Gastrocnemius medialis (tissue), 4 donors: ENCODE measurements at regions not wholly inside any gene's neighbourhood (a gene's known extent, or its start where the extent isn't known, plus 50 kb on each side); places are given as distances from the start of the nearest gene placed in this dataset.

Experiments used
- ATAC-seq, 2 donors: fragments of 150-250 bp; one replicate each; pipeline ENCODE4 v1.9.1; 2016
- DNase-seq, 2 donors: peaks; one replicate each; pipeline ENCODE4 v3.0.0-alpha.2; 2019
- H3K27ac ChIP-seq, 4 donors: fragments of 200-600 bp; sonication (generic); 1 replicate in 1 of 4; 2 replicates in 3 of 4; pipeline ENCODE4 v1.5.1; 2016 to 2018; ENCODE audit warnings: mild to moderate bottlenecking in 2 of 4, moderate library complexity in 1 of 4
- H3K27me3 ChIP-seq, 3 donors: fragments of 200-600 bp; sonication (generic) in 2 of 3; 1 replicate in 1 of 3; 2 replicates in 2 of 3; pipeline versions ENCODE4 v1.5.1 to v1.6.0; 2016 to 2019; ENCODE audit warnings: mild to moderate bottlenecking in 1 of 3, moderate library complexity in 1 of 3
- H3K36me3 ChIP-seq, 2 donors: fragments of 200-600 bp; sonication (generic) in 1 of 2; one replicate each; pipeline ENCODE4 v1.5.1; 2017 to 2018
- H3K4me1 ChIP-seq, 2 donors: fragments of 200-600 bp; sonication (generic) in 1 of 2; one replicate each; pipeline ENCODE4 v1.5.1; 2016 to 2017; ENCODE audit warnings: mild to moderate bottlenecking in 2 of 2
- H3K4me3 ChIP-seq, 4 donors: fragments of 200-600 bp; sonication (generic) in 3 of 4; 1 replicate in 1 of 4; 2 replicates in 3 of 4; pipeline ENCODE4 v1.5.1; 2016 to 2019; ENCODE audit warnings: mild to moderate bottlenecking in 2 of 4
- H3K9me3 ChIP-seq, 3 donors: fragments of 200-600 bp; sonication (generic) in 2 of 3; 1 replicate in 1 of 3; 2 replicates in 2 of 3; pipeline ENCODE4 v1.5.1; 2016 to 2019
- POLR2A ChIP-seq, 2 donors: fragments of 450-650 bp; IDR thresholded peaks; one replicate each; pipeline ENCODE4 v1.6.1; 2017; ENCODE audit warnings: antibody characterized with exemption in 2 of 2, mild to moderate bottlenecking in 2 of 2, moderate library complexity in 2 of 2
- in situ Hi-C, 4 donors: fragments of 200-750 bp; cut with MboI; loops; one replicate each; pipeline versions ENCODE4 v1.15.0 to v1.8.0; 2017; ENCODE audit warnings: low sequenced_read_pairs in 4 of 4
- intact Hi-C: fragments of 100-400 bp; cut with DNase I; formaldehyde crosslinking; loops from one replicate; pipeline ENCODE4 v1.15.1; 2023; ENCODE audit warnings: low total_unique reads
- TF ChIP-seq, protein P1 (sequence below), 5 experiments: fragments of 450-650 bp in 3 of 5; fragments of 200-600 bp in 2 of 5; sonication (generic) in 2 of 5; IDR thresholded peaks in 4 of 5; conservative IDR thresholded peaks in 1 of 5; 1 replicate in 4 of 5; 2 replicates in 1 of 5; pipeline ENCODE4 v1.5.1; 2016 to 2019; ENCODE audit warnings: antibody characterized with exemption in 5 of 5, mild to moderate bottlenecking in 3 of 5, moderate library complexity in 3 of 5

DNA sequence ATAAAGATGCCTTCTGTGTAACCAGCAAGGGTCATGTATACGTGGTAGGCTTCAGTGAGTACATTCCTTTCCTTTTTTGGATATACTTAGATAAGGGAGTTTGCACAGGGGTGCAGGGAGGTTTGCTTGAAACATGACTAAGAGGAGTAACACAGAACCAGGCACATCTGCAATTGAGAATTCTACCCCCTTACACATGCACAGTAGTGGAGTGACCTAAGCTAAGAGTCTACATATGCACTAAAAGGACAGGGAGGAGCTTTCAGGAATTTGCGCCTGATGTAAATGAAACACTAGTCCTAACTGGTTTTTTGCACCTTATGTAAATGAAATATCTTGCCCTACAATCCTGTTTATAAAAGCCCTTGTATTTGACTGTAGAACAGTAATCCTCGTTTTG is 194.8 kb upstream of the NABP1 start:
- in situ Hi-C loops (no loop called here), intact Hi-C loops (no loop called here)
- H3K36me3 ChIP-seq = no peaks in the 10 kb centered on the region
- H3K27me3 ChIP-seq = no peaks in the 10 kb centered on the region
- H3K4me3 ChIP-seq = no peak overlapping the region
- ATAC-seq = no peak
- no peak for DNase-seq
- H3K4me1 ChIP-seq = no peaks in the 10 kb centered on the region
- H3K9me3 ChIP-seq = no peaks in the 10 kb centered on the region
- TF ChIP-seq POLR2A (IDR thresholded peaks at IDR 0.05) = no peak
- TF ChIP-seq, protein P1, sequence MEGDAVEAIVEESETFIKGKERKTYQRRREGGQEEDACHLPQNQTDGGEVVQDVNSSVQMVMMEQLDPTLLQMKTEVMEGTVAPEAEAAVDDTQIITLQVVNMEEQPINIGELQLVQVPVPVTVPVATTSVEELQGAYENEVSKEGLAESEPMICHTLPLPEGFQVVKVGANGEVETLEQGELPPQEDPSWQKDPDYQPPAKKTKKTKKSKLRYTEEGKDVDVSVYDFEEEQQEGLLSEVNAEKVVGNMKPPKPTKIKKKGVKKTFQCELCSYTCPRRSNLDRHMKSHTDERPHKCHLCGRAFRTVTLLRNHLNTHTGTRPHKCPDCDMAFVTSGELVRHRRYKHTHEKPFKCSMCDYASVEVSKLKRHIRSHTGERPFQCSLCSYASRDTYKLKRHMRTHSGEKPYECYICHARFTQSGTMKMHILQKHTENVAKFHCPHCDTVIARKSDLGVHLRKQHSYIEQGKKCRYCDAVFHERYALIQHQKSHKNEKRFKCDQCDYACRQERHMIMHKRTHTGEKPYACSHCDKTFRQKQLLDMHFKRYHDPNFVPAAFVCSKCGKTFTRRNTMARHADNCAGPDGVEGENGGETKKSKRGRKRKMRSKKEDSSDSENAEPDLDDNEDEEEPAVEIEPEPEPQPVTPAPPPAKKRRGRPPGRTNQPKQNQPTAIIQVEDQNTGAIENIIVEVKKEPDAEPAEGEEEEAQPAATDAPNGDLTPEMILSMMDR (IDR thresholded peaks at IDR 0.05 in 4 of 5, conservative IDR thresholded peaks at IDR 0.05 in 1 of 5) = no peak
- no peak overlapping the region for H3K27ac ChIP-seq

DNA sequence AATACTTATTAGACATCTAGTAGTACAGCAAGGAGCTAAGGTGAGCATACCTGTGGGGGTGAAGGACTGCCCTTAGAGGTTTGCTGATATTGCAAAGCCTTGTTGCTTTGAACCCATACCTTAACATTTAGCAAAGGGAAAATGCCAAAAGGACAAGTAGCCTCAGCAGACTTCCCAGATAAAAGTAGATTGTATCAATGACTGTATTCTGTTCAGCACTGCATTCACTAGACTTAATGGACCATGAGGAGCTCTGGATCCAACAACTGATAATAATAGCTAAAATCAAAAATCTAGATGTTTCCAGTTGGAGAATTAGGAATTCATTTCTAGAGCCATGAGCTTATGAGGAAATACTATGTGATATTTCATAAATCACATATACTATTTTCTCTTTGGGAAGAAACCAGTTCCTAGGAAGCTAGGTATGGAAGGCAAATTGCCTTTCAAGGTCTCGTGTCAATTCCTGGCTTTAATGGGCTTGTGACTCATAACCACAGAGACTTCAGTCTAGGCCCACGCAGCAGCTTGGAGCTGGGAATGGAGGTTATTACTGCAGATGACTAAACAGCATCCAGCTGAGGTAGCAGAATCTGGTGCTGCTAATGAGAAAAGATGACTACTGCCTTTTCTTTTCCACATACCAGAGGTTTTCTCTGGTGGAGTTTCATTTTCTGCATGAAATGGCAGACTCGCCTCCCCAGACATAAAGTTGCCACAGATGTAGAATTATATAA is 191.2 kb upstream of the NABP1 start:
- intact Hi-C loops (no loop called here), in situ Hi-C loops (no loop called here)
- H3K27me3 ChIP-seq = no peaks in the 10 kb centered on the region
- H3K27ac ChIP-seq = no peak overlapping the region
- DNase-seq (no peak), ATAC-seq (no peak)
- TF ChIP-seq, protein P1 (IDR thresholded peaks at IDR 0.05 in 4 of 5, conservative IDR thresholded peaks at IDR 0.05 in 1 of 5) = no peak
- no peaks in the 10 kb centered on the region for H3K4me1 ChIP-seq
- no peaks in the 10 kb centered on the region for H3K36me3 ChIP-seq
- H3K4me3 ChIP-seq = no peak overlapping the region
- H3K9me3 ChIP-seq = no peaks in the 10 kb centered on the region

DNA sequence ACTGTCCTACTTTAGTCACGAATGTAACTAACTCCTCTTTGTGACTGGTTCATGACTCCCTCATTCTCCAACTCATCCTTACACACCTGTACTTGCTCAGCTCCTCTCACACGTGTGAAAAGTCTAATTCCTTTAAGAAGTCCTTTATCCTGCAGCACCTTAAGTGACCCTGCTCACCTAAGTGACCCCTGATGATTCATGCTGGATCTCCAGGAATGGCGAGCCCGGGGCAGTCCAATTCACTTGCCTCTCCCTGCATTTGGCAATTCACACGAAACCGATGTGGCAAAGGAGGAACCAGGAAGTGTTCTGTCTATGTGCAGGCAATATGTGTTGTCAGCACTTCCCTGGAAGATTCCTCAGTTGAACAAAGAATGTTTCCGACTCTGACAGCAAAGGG is 189.8 kb upstream of the NABP1 start:
- no peaks in the 10 kb centered on the region for H3K4me1 ChIP-seq

DNA sequence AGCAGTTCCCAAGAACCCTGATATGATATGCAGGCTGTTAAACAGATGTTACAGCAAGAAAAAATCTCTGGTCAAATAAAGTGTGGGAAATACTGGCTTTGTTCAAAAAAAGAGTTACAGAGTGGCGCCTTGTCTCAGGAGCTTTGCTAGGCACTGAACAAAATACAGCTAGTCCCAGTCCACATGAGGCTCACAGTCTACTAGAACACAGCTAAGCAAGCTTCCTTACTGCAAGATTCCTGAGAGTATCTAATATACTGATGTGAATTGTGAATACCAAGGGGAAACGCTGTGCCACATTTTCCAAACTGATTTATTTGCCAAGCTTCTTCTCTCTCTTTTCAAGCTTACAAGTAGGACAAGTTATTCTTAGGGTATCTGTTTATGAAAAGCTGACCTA is 188.8 kb upstream of the NABP1 start:
- Histone ChIP-seq H3K9me3 (no peaks in the 10 kb centered on the region), H3K4me1 (no peaks in the 10 kb centered on the region), H3K36me3 (no peaks in the 10 kb centered on the region), H3K27me3 (no peaks in the 10 kb centered on the region), H3K4me3 (no peak overlapping the region), H3K27ac (no peak overlapping the region)
- in situ Hi-C loops (no loop called here), intact Hi-C loops (no loop called here)
- ATAC-seq (no peak), DNase-seq (no peak)
- TF ChIP-seq POLR2A (IDR thresholded peaks at IDR 0.05) = no peak
- TF ChIP-seq, protein P1 (IDR thresholded peaks at IDR 0.05 in 4 of 5, conservative IDR thresholded peaks at IDR 0.05 in 1 of 5) = no peak

More for the DNA sequence above, 189.8 kb upstream of the NABP1 start:
- no peak overlapping the region for H3K27ac ChIP-seq
- intact Hi-C loops = no loop called here
- in situ Hi-C loops = no loop called here
- ATAC-seq (no peak), DNase-seq (no peak)
- H3K4me3 ChIP-seq = no peak overlapping the region
- TF ChIP-seq, protein P1 (IDR thresholded peaks at IDR 0.05 in 4 of 5, conservative IDR thresholded peaks at IDR 0.05 in 1 of 5) = no peak
- no peak for TF ChIP-seq POLR2A (IDR thresholded peaks at IDR 0.05)
- H3K27me3 ChIP-seq = no peaks in the 10 kb centered on the region
- no peaks in the 10 kb centered on the region for H3K9me3 ChIP-seq
- no peaks in the 10 kb centered on the region for H3K36me3 ChIP-seq

DNA sequence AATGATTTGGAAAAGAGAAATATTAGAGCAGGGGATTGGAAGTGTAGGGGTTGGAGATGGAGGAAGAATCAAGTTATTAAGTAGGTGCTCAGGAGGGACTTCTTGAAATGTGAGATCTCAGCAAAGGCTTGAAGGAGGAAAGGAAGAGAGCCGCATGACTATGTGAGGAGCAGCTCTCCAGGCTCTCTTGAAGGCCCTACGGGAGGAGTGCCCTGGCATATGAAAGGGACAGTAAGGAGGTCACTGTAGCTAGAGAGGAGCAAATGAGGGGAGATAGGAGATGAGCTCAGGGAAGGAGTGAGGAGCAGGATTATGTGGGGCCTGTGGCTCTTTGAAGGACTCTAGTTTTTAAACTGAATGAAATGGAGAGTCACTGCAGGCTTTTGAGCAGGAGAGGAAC is 181.1 kb upstream of the NABP1 start:
- H3K36me3 ChIP-seq = no peaks in the 10 kb centered on the region
- intact Hi-C loops (no loop called here), in situ Hi-C loops (no loop called here)
- DNase-seq (no peak), ATAC-seq (no peak)
- no peak overlapping the region for H3K27ac ChIP-seq
- H3K4me3 ChIP-seq = no peak overlapping the region
- H3K4me1 ChIP-seq = no peaks in the 10 kb centered on the region
- H3K9me3 ChIP-seq = no peaks in the 10 kb centered on the region
- no peaks in the 10 kb centered on the region for H3K27me3 ChIP-seq
- no peak for TF ChIP-seq POLR2A (IDR thresholded peaks at IDR 0.05)
- TF ChIP-seq, protein P1 (IDR thresholded peaks at IDR 0.05 in 4 of 5, conservative IDR thresholded peaks at IDR 0.05 in 1 of 5) = no peak
